ENCODE measurements at regions not wholly inside any gene's neighbourhood (a gene's known extent, or its start where the extent isn't known, plus 50 kb on each side); places are given as distances from the start of the nearest gene placed in this dataset.

DNA sequence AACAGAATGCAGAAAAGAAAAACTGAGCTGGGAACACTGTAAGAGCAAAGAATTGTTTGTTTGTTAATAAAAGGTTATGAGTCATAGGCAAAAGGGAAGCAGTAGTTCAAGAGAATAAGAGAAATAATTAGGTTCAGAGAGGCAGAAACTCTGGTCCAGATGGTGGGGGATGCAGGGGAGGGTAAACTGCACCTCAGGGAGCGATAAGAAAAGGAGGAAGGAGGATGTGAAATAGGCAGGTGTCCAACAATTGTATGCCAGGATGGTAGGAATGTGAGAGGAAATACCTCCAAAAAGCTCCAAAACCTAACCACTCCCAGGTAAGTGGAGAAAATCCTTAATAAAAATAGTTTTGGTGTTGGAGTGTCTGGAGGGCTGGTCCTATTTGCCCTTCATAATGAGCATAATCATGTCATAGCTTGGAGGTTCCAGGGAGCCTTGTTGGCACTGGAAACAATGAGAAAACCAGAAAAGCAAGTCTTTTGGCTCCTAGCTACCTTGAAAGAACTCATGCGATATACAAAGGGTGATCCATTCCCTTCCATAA is 405.4 kb upstream of the TBL1XR1 start:
- Histone ChIP-seq H3K27me3 (ENCODE audit: control insufficient read depth in 1 of 2, insufficient read depth in 2 of 2, low read length in 2 of 2) (no peaks in the 10 kb centered on the region; a peak in 1 of 5 replicates), H3K9me3 (ENCODE audit: low read length) (no peaks in the 10 kb centered on the region), H3K4me3 (replicated peaks in 1 of 3; ENCODE audit: insufficient read depth in 1 of 3, low read depth in 2 of 3, low read length in 3 of 3) (no peak overlapping the region), H3K9ac (ENCODE audit: insufficient read depth, low read depth, low read length) (no peak overlapping the region), H3K4me1 (ENCODE audit: insufficient read depth, low read length) (peaks cover 31% of the 10 kb centered on the region), H3K36me3 (replicated peaks in 1 of 2; ENCODE audit: control insufficient read depth in 1 of 2, insufficient read depth in 2 of 2, low read length in 2 of 2) (no peaks in the 10 kb centered on the region), H3K4me2 (ENCODE audit: low read depth, low read length) (no peak overlapping the region), H4K20me1 (ENCODE audit: insufficient read depth, low read length) (no peaks in the 10 kb centered on the region), H3K79me2 (ENCODE audit: insufficient read depth, low read length) (no peaks in the 10 kb centered on the region), H3K27ac (ENCODE audit: extremely low read length, insufficient read depth, low read length) (no peak overlapping the region), H2AFZ (ENCODE audit: low read length) (no peak overlapping the region)
- no peak for DNase-seq (ENCODE audit: low spot score)
- ATAC-seq = no peak
- ChIA-PET CTCF (ENCODE audit: low intra/inter-chr PET ratio, low total read pairs) (no interaction called here), POLR2A (no interaction called here)
- 64% methylated on average over 2 of the region's 2 CpGs for WGBS (ENCODE audit: low lambda C conversion rate)
- intact Hi-C loops (cut with micrococcal nuclease; ENCODE audit: unreplicated experiment) (no loop called here), in situ Hi-C loops (cut with HindIII; ENCODE audit: extremely low pct_ligation_motif_present, low pct_unique_long_range_greater_than_20kb) (no loop called here)
- no TSS peak for BruUV-seq (replicated peaks)
- TF ChIP-seq PCBP2 (optimal IDR thresholded peaks at IDR 0.05; ENCODE audit: low read depth, low read length, poor library complexity, severe bottlenecking) (no peak), JUND (CRISPR knock-in tag; IDR thresholded peaks at IDR 0.05) (no peak), ISL2 (CRISPR knock-in tag; IDR thresholded peaks at IDR 0.05) (no peak), SIN3A (IDR thresholded peaks at IDR 0.05; ENCODE audit: borderline replicate concordance, low read depth, low read length) (no peak), ARNTL (CRISPR knock-in tag; IDR thresholded peaks at IDR 0.05) (no peak), GTF3A (CRISPR knock-in tag; conservative IDR thresholded peaks at IDR 0.05) (no peak), KDM5B (CRISPR knock-in tag; IDR thresholded peaks at IDR 0.05; ENCODE audit: borderline replicate concordance) (no peak), ISX (CRISPR knock-in tag; conservative IDR thresholded peaks at IDR 0.05) (no peak), MIER3 (CRISPR knock-in tag; IDR thresholded peaks at IDR 0.05; ENCODE audit: borderline replicate concordance) (no peak), PHF20 (CRISPR knock-in tag; IDR thresholded peaks at IDR 0.05) (no peak), ZNF12 (CRISPR knock-in tag; IDR thresholded peaks at IDR 0.05) (no peak), ZNF75D (CRISPR knock-in tag; IDR thresholded peaks at IDR 0.05; ENCODE audit: borderline replicate concordance) (no peak), CEBPB (IDR thresholded peaks at IDR 0.05; ENCODE audit: borderline replicate concordance, low read depth, low read length) (no peak), ZNF569 (CRISPR knock-in tag; IDR thresholded peaks at IDR 0.05; ENCODE audit: borderline replicate concordance) (no peak), GABPB1 (CRISPR knock-in tag; IDR thresholded peaks at IDR 0.05) (no peak)
- TF ChIP-seq, protein P1, sequence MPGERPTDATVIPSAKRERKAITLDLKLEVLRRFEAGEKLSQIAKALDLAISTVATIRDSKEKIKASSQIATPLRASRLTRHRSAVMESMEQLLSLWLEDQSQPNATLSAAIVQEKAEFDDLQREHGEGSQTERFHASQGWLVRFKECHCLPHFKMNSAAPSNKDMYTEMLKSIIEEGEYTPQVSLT (CRISPR knock-in tag; IDR thresholded peaks at IDR 0.05; ENCODE audit: borderline replicate concordance, low read depth) = no peak
- TF ChIP-seq, protein P2, sequence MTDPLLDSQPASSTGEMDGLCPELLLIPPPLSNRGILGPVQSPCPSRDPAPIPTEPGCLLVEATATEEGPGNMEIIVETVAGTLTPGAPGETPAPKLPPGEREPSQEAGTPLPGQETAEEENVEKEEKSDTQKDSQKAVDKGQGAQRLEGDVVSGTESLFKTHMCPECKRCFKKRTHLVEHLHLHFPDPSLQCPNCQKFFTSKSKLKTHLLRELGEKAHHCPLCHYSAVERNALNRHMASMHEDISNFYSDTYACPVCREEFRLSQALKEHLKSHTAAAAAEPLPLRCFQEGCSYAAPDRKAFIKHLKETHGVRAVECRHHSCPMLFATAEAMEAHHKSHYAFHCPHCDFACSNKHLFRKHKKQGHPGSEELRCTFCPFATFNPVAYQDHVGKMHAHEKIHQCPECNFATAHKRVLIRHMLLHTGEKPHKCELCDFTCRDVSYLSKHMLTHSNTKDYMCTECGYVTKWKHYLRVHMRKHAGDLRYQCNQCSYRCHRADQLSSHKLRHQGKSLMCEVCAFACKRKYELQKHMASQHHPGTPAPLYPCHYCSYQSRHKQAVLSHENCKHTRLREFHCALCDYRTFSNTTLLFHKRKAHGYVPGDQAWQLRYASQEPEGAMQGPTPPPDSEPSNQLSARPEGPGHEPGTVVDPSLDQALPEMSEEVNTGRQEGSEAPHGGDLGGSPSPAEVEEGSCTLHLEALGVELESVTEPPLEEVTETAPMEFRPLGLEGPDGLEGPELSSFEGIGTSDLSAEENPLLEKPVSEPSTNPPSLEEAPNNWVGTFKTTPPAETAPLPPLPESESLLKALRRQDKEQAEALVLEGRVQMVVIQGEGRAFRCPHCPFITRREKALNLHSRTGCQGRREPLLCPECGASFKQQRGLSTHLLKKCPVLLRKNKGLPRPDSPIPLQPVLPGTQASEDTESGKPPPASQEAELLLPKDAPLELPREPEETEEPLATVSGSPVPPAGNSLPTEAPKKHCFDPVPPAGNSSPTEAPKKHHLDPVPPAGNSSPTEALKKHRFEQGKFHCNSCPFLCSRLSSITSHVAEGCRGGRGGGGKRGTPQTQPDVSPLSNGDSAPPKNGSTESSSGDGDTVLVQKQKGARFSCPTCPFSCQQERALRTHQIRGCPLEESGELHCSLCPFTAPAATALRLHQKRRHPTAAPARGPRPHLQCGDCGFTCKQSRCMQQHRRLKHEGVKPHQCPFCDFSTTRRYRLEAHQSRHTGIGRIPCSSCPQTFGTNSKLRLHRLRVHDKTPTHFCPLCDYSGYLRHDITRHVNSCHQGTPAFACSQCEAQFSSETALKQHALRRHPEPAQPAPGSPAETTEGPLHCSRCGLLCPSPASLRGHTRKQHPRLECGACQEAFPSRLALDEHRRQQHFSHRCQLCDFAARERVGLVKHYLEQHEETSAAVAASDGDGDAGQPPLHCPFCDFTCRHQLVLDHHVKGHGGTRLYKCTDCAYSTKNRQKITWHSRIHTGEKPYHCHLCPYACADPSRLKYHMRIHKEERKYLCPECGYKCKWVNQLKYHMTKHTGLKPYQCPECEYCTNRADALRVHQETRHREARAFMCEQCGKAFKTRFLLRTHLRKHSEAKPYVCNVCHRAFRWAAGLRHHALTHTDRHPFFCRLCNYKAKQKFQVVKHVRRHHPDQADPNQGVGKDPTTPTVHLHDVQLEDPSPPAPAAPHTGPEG (CRISPR knock-in tag; IDR thresholded peaks at IDR 0.05) = no peak
- TF ChIP-seq, protein P3, sequence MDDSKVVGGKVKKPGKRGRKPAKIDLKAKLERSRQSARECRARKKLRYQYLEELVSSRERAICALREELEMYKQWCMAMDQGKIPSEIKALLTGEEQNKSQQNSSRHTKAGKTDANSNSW (CRISPR knock-in tag; IDR thresholded peaks at IDR 0.05; ENCODE audit: borderline replicate concordance) = no peak
- TF ChIP-seq, protein P4, sequence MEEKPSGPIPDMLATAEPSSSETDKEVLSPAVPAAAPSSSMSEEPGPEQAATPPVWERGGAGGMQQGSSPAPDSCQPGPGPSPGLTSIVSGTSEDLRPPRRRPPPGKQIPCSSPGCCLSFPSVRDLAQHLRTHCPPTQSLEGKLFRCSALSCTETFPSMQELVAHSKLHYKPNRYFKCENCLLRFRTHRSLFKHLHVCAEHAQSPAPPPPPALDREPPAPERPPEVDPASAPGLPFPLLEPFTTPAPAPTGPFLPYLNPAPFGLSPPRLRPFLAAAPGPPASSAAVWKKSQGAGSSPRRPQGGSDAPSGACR (CRISPR knock-in tag; IDR thresholded peaks at IDR 0.05) = no peak
- no peak for FAIRE-seq
